ENCODE measurements at regions not wholly inside any gene's neighbourhood (a gene's known extent, or its start where the extent isn't known, plus 50 kb on each side); places are given as distances from the start of the nearest gene placed in this dataset.

GRCh38 chr12:47378222-47378582 is 298.4 kb upstream of the AMIGO2 start:
- no peaks in the 10 kb centered on the region for H3K36me3 ChIP-seq
- H3K27ac ChIP-seq: no peak overlapping the region
- DNase-seq: no peak
- H3K27me3 ChIP-seq (ENCODE audit: insufficient read depth, low read depth, severe bottlenecking): peaks cover 18% of the 10 kb centered on the region
- TF ChIP-seq, protein P1, sequence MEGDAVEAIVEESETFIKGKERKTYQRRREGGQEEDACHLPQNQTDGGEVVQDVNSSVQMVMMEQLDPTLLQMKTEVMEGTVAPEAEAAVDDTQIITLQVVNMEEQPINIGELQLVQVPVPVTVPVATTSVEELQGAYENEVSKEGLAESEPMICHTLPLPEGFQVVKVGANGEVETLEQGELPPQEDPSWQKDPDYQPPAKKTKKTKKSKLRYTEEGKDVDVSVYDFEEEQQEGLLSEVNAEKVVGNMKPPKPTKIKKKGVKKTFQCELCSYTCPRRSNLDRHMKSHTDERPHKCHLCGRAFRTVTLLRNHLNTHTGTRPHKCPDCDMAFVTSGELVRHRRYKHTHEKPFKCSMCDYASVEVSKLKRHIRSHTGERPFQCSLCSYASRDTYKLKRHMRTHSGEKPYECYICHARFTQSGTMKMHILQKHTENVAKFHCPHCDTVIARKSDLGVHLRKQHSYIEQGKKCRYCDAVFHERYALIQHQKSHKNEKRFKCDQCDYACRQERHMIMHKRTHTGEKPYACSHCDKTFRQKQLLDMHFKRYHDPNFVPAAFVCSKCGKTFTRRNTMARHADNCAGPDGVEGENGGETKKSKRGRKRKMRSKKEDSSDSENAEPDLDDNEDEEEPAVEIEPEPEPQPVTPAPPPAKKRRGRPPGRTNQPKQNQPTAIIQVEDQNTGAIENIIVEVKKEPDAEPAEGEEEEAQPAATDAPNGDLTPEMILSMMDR (IDR thresholded peaks at IDR 0.05; ENCODE audit: low read depth, low read length): no peak
- no peaks in the 10 kb centered on the region for H3K9me3 ChIP-seq (ENCODE audit: severe bottlenecking)
- no peak overlapping the region for H3K4me3 ChIP-seq (ENCODE audit: low read depth, low read length)

DNA sequence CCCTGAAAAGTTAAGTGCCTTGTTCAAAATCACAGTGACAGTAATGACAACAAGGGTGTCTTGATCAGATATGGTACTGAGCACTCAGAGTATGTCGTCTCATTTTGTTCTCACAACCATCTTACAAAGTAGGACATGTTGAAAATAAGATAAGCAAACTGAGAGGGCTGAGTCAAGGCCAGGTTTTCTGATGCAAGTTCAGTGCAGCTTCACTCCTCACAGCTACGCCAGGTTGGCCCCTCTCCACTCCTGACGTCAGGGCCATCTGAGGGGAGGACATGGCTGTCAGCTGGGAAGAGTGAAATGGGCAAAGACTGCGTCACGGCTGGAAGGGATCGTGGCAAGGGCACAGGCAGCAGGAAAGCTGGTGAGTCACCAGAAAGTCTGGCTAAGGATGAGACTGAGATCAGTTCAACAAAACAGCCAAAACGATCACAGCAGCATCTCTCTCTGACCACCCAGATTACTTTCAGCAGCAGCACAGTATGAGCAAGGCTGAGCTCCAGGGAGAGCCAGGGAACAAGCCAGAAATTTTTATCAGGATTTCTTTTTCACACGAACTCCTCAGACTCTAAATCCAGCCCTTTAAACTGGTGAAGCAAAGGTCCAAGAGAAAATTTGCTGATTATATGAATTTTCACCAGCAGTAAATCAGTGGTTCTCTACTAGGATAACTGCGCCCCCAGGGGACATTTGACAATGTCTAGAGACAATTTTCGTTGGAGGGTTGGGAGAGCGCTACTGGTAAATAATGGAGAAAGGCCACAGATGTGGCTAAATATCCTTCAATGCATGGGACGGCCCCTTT is 297.9 kb upstream of the AMIGO2 start:
- TF ChIP-seq, protein P1 (IDR thresholded peaks at IDR 0.05; ENCODE audit: low read depth, low read length): no peak
- no peaks in the 10 kb centered on the region for H3K9me3 ChIP-seq (ENCODE audit: severe bottlenecking)
- H3K36me3 ChIP-seq: no peaks in the 10 kb centered on the region
- DNase-seq: no peak
- no peak overlapping the region for H3K27ac ChIP-seq
- H3K27me3 ChIP-seq (ENCODE audit: insufficient read depth, low read depth, severe bottlenecking): peaks cover 18% of the 10 kb centered on the region
- no peak overlapping the region for H3K4me3 ChIP-seq (ENCODE audit: low read depth, low read length)

DNA sequence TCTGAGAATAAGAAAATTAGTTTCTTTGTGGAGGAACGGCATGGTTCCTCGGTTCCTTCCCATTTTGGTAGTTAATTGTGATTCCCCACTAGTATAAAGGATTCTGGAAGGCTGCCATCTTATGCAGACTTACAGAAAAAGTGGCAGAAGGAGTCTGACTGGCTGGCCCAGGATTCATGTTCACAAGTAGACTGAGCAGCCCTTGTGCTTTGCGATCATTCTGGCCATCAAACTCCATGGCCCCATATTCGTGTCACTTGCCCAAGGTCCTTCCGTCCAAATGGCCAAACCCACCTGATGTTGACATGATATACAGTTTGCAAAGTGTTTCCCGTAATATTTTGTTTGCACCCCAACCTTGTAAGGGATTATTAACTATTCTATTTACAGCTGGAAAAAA is 297.2 kb upstream of the AMIGO2 start:
- Histone ChIP-seq H3K36me3 (no peaks in the 10 kb centered on the region), H3K27ac (no peak overlapping the region), H3K4me3 (ENCODE audit: low read depth, low read length) (no peak overlapping the region), H3K27me3 (ENCODE audit: insufficient read depth, low read depth, severe bottlenecking) (peaks cover 18% of the 10 kb centered on the region), H3K9me3 (ENCODE audit: severe bottlenecking) (no peaks in the 10 kb centered on the region)
- TF ChIP-seq, protein P1 (IDR thresholded peaks at IDR 0.05; ENCODE audit: low read depth, low read length): no peak
- no peak for DNase-seq

GRCh38 chr12:47373554-47374150 is 293.9 kb upstream of the AMIGO2 start:
- Histone ChIP-seq H3K9me3 (ENCODE audit: severe bottlenecking) (no peaks in the 10 kb centered on the region), H3K27me3 (ENCODE audit: insufficient read depth, low read depth, severe bottlenecking) (peaks cover 10% of the 10 kb centered on the region), H3K36me3 (no peaks in the 10 kb centered on the region), H3K27ac (no peak overlapping the region), H3K4me3 (ENCODE audit: low read depth, low read length) (no peak overlapping the region)
- TF ChIP-seq, protein P1 (IDR thresholded peaks at IDR 0.05; ENCODE audit: low read depth, low read length): no peak
- no peak for DNase-seq

- no peak for DNase-seq
- Histone ChIP-seq H3K36me3 (no peaks in the 10 kb centered on the region), H3K27ac (no peak overlapping the region)
These were observed 290.7 kb upstream of the AMIGO2 start for GRCh38 chr12:47370421-47370820.

More at GRCh38 chr12:47370421-47370820, 290.7 kb upstream of the AMIGO2 start:
- H3K9me3 ChIP-seq (ENCODE audit: severe bottlenecking): no peaks in the 10 kb centered on the region
- H3K27me3 ChIP-seq (ENCODE audit: insufficient read depth, low read depth, severe bottlenecking): peaks cover 5% of the 10 kb centered on the region
- TF ChIP-seq, protein P1 (IDR thresholded peaks at IDR 0.05; ENCODE audit: low read depth, low read length): no peak
- no peak overlapping the region for H3K4me3 ChIP-seq (ENCODE audit: low read depth, low read length)

Measured in WERI-Rb-1 (cell line).